GM18499 (cell line): ENCODE measurements at regions not wholly inside any gene's neighbourhood (a gene's known extent, or its start where the extent isn't known, plus 50 kb on each side); places are given as distances from the start of the nearest gene placed in this dataset.
"Not testable (repeated sequence)": the region's sequence is repeated elsewhere in the genome, so short reads cannot be mapped to it uniquely, and the experiment has no call there.

Experiments used
- ATAC-seq: cut with Tn5 transposase; IDR thresholded peaks from one replicate; pipeline ENCODE4 v1.9.1; 2021; ENCODE audit warnings: moderate number of reproducible peaks; ENCODE audit not compliant: insufficient read depth, unreplicated experiment

GRCh38 chr7:81209059-81209458, 290.2 kb upstream of the SEMA3C start:
- no peak for ATAC-seq

- no peak for ATAC-seq
Measured at GRCh38 chr7:81207801-81208200, 288.9 kb upstream of the SEMA3C start.

GRCh38 chr7:81206667-81207360, 288.0 kb upstream of the SEMA3C start:
- ATAC-seq: no peak

GRCh38 chr7:81206217-81206616, 287.4 kb upstream of the SEMA3C start:
- no peak for ATAC-seq

GRCh38 chr7:81201188-81201587, 282.3 kb upstream of the SEMA3C start:
- ATAC-seq: no peak

DNA sequence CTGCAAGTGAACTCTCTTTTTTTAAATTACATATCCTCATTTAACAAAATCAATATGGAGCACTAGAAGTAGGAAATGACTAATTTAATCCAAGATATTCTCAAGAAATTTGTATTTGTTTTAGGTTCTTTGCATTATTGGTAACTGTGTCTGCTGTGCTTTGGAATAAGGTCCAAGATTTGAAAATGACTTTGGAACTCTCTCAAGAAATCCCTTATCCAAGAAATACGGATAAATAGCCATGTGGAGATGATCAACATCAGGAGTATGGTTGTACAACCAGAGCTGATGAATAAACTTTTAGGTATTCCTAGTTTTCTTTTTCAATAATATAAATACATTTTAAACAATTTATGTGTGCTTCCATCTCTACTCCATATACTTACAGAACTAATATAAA, 279.9 kb upstream of the SEMA3C start:
- ATAC-seq: no peak

DNA sequence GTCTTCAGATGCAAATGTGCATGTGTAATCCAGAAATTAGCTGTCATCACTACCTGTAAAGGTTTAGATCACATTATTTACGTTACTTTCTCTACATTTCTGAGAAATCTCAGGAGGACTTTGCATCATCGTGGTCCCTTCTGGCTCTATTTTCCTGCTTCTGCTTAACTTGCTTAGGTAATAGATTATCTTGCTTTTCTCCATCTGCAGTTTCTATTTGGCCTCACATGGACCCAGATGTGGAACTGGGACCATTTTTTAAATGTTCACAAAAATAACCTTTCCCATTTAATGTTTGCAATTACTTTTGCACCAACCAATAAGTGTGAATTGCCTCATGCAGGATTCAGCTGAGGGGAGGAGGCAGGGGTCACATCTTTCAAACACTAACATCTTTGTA, 278.4 kb upstream of the SEMA3C start:
- no peak for ATAC-seq

- no peak for ATAC-seq
Measured at GRCh38 chr7:81195033-81195432, 276.2 kb upstream of the SEMA3C start.

- no peak for ATAC-seq
Measured at GRCh38 chr7:81190997-81191768, 272.3 kb upstream of the SEMA3C start.

DNA sequence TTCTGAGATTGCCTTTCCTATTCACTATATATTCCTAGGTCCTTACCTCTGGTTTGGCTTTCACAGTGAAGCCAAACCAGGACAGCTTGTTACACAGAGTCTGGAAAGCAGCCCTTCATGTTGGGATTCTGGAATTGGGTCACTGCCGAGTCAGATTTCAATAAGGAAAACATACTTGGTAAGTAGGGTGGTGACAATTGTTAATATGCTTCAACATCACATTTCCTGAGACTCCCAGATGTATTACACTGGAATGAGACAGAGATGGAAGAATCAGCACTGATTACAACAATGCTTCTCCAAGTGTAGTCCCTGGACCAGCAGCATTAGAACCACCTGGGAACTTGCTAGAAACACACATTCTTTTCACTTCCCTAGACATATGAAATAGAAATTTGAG, 268.9 kb upstream of the SEMA3C start:
- no peak for ATAC-seq

DNA sequence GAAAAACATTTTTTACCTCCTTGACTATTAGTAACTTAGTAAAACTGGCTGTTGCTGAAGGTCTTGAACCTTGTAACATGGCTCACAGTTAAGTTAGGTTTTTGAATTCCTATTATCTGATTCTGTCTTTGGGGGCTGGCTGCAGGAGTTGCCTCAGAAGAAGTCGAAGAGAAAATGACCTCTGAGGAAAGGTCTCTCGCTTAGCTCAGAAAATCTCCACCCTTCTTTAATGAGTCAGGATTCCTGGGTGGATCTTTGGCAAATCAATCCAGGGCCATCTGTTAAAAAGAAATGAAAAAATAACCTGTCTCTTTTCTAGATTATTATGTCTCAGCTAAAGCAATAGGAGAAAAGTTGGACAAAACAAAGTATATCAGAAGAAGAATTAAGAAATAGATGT, 267.8 kb upstream of the SEMA3C start:
- no peak for ATAC-seq

GRCh38 chr7:81185072-81185471, 266.2 kb upstream of the SEMA3C start:
- ATAC-seq: no peak

DNA sequence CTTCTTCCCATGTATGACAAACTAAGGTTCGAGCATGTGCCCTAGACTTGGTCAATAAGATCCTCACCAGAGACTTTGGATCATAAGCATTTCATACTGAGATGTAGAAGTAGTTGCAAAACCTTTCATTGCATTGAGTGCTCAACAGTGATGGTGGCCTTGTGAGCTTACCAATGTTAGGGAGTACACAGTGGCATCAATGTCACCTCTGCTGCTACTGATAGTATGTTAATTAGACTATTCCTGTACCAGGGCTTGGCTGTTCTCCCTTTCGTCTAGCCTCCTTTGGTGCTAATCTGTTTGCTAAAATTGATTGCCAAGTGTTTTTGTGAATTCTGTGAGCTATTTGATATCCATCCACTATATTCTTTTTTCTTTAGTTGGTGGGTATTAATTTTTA, 264.5 kb upstream of the SEMA3C start:
- no peak for ATAC-seq

DNA sequence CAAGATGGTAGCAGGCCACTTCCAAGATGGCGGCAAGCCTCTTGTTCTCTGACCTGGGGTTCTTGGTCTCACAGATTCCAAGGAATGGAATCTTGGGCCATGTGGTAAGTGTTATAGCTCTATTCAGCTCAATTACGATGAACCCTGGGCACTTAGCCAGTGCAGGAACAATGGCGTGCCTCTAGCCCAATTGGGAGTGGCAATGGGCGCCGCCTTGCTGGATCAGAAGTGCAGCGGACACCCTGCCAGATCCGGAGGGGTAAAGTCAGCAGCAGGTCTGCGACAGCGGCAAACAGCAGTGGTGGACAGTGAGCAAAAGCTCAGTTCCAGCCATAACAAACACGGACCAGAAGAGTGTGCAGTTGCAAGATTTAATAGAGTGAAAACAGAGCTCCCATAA, 263.2 kb upstream of the SEMA3C start:
- ATAC-seq: not testable (repeated sequence)

- ATAC-seq: no peak
Measured at GRCh38 chr7:81181066-81181465, 262.2 kb upstream of the SEMA3C start.

DNA sequence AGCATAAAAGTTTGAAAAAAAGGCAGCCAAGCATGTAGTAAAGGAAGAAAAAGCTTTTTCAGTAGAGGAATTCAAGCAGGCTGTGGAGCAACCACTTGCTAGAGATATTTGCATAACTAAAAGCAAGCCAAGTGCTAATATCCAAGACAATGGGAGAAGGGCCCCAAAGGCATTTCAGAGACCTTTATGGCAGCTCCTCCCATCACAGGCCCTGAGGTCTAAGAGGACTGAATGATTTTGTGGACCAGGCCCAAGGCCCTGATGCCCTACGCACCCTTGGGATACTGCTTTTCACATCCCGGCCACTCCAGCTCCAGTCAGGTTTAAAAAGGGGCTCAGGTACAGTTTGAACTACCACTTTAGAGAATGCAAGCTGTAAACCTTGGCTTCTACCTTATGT, 261.7 kb upstream of the SEMA3C start:
- no peak for ATAC-seq

DNA sequence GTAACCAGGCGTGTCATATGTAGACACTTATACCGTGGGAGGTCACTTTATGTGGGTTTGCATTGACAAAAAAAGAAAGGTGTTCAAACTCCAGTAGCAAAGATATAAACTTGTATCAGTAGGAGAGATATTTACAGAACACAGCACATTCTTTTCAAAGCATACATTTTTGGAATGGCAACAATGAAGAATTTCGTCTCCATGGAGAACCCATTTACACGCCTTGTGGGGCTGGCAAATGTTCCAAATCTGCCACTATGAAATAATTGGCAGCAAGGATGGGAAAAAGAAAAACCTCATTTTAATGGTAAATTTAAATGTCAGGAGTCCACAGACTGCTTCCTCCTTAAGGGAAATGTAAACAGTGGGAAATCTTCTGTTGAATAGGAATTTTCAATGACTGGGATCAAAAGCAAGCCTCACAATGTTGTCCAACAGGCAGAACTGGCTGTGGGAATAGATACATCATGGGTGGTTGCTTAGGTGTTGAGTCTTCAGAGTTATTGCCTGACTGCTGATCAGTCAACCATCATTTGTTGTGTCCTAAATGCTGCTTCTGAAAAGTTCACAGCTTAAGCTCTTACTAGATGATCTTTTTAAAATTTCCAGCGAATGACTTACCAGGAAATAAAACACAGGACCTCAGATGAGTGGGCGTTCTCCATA, 256.6 kb upstream of the SEMA3C start:
- no peak for ATAC-seq

GRCh38 chr7:81173766-81174281, 255.0 kb upstream of the SEMA3C start:
- no peak for ATAC-seq

GRCh38 chr7:81170291-81170690, 251.4 kb upstream of the SEMA3C start:
- ATAC-seq: no peak

GRCh38 chr7:81167934-81168333, 249.1 kb upstream of the SEMA3C start:
- ATAC-seq: no peak

- no peak for ATAC-seq
Measured at GRCh38 chr7:81165070-81165469, 246.2 kb upstream of the SEMA3C start.
